Tibial artery (tissue), 4 donors: ENCODE measurements at regions not wholly inside any gene's neighbourhood (a gene's known extent, or its start where the extent isn't known, plus 50 kb on each side); places are given as distances from the start of the nearest gene placed in this dataset.

ENCODE experiments used
- DNase-seq, 2 donors: peaks; one replicate each; pipeline ENCODE4 v3.0.0-alpha.2; 2019
- H3K27ac ChIP-seq, 2 donors: fragments of 200-600 bp; sonication (generic) in 1 of 2; 1 replicate in 1 of 2; 2 replicates in 1 of 2; pipeline ENCODE4 v1.5.1; 2018 to 2019; ENCODE audit warnings: mild to moderate bottlenecking in 1 of 2
- H3K27me3 ChIP-seq, 2 donors: fragments of 200-600 bp; sonication (generic) in 1 of 2; one replicate each; pipeline versions ENCODE4 v1.5.1 to v1.6.0; 2016 to 2019
- H3K36me3 ChIP-seq, 3 donors: fragments of 200-600 bp; sonication (generic) in 2 of 3; one replicate each; pipeline ENCODE4 v1.5.1; 2016 to 2019; ENCODE audit warnings: mild to moderate bottlenecking in 2 of 3
- H3K4me1 ChIP-seq, 4 donors: fragments of 200-600 bp; sonication (generic) in 2 of 4; 1 replicate in 3 of 4; 2 replicates in 1 of 4; pipeline ENCODE4 v1.5.1; 2016 to 2019
- H3K4me3 ChIP-seq, 2 donors: fragments of 200-600 bp; sonication (generic) in 1 of 2; 1 replicate in 1 of 2; 2 replicates in 1 of 2; pipeline ENCODE4 v1.5.1; 2018 to 2019; ENCODE audit warnings: mild to moderate bottlenecking in 2 of 2
- H3K9me3 ChIP-seq, 3 donors: fragments of 200-600 bp; sonication (generic) in 1 of 3; one replicate each; pipeline ENCODE4 v1.5.1; 2016 to 2019
- CTCF ChIP-seq, 2 experiments: fragments of 200-600 bp in 1 of 2; fragments of 450-650 bp in 1 of 2; IDR thresholded peaks; one replicate each; pipeline ENCODE4 v1.5.1; 2017 to 2019; ENCODE audit warnings: antibody characterized with exemption in 2 of 2, mild to moderate bottlenecking in 1 of 2, moderate library complexity in 1 of 2
- intact Hi-C: fragments of 100-400 bp; cut with DNase I; formaldehyde crosslinking; loops from one replicate; pipeline ENCODE4 v1.15.0; 2023; ENCODE audit warnings: low total_unique reads

GRCh38 chr13:79810018-79810417, 329.1 kb downstream of the NDFIP2 start:
- TF ChIP-seq CTCF (IDR thresholded peaks at IDR 0.05): no peak
- no peaks in the 10 kb centered on the region for H3K36me3 ChIP-seq
- no peak overlapping the region for H3K27ac ChIP-seq
- no peaks in the 10 kb centered on the region for H3K27me3 ChIP-seq
- H3K4me3 ChIP-seq: no peak overlapping the region
- no peak for DNase-seq
- intact Hi-C loops: no loop called here
- no peaks in the 10 kb centered on the region for H3K4me1 ChIP-seq
- H3K9me3 ChIP-seq: no peaks in the 10 kb centered on the region

GRCh38 chr13:79808475-79808874, 327.5 kb downstream of the NDFIP2 start:
- DNase-seq: no peak
- no peaks in the 10 kb centered on the region for H3K27me3 ChIP-seq
- H3K4me1 ChIP-seq: no peaks in the 10 kb centered on the region
- no peak overlapping the region for H3K27ac ChIP-seq
- no peak overlapping the region for H3K4me3 ChIP-seq
- H3K36me3 ChIP-seq: no peaks in the 10 kb centered on the region
- no peak for TF ChIP-seq CTCF (IDR thresholded peaks at IDR 0.05)
- no peaks in the 10 kb centered on the region for H3K9me3 ChIP-seq
- intact Hi-C loops: no loop called here

- Histone ChIP-seq H3K4me1 (no peaks in the 10 kb centered on the region), H3K4me3 (no peak overlapping the region), H3K9me3 (no peaks in the 10 kb centered on the region), H3K27ac (no peak overlapping the region), H3K36me3 (no peaks in the 10 kb centered on the region), H3K27me3 (no peaks in the 10 kb centered on the region)
- intact Hi-C loops: no loop called here
- DNase-seq: no peak
- TF ChIP-seq CTCF (IDR thresholded peaks at IDR 0.05): no peak
Observed at GRCh38 chr13:79807554-79807953, 326.6 kb downstream of the NDFIP2 start.

GRCh38 chr13:79806821-79807220, 325.9 kb downstream of the NDFIP2 start:
- H3K4me1 ChIP-seq: no peaks in the 10 kb centered on the region
- intact Hi-C loops: no loop called here
- DNase-seq: no peak
- no peaks in the 10 kb centered on the region for H3K27me3 ChIP-seq
- no peak overlapping the region for H3K4me3 ChIP-seq
- TF ChIP-seq CTCF (IDR thresholded peaks at IDR 0.05): no peak
- H3K36me3 ChIP-seq: no peaks in the 10 kb centered on the region
- H3K9me3 ChIP-seq: no peaks in the 10 kb centered on the region
- no peak overlapping the region for H3K27ac ChIP-seq

GRCh38 chr13:79805317-79805716, 324.4 kb downstream of the NDFIP2 start:
- TF ChIP-seq CTCF (IDR thresholded peaks at IDR 0.05): no peak
- Histone ChIP-seq H3K4me3 (no peak overlapping the region), H3K27me3 (no peaks in the 10 kb centered on the region), H3K27ac (no peak overlapping the region), H3K36me3 (no peaks in the 10 kb centered on the region), H3K4me1 (no peaks in the 10 kb centered on the region), H3K9me3 (no peaks in the 10 kb centered on the region)
- intact Hi-C loops: no loop called here
- DNase-seq: no peak

- Histone ChIP-seq H3K27me3 (no peaks in the 10 kb centered on the region), H3K36me3 (no peaks in the 10 kb centered on the region), H3K4me3 (no peak overlapping the region), H3K4me1 (no peaks in the 10 kb centered on the region), H3K9me3 (no peaks in the 10 kb centered on the region), H3K27ac (no peak overlapping the region)
- intact Hi-C loops: no loop called here
- no peak for TF ChIP-seq CTCF (IDR thresholded peaks at IDR 0.05)
- no peak for DNase-seq
Observed at GRCh38 chr13:79803989-79804388, 323.0 kb downstream of the NDFIP2 start.
